A549 (cell line): ENCODE measurements at regions not wholly inside any gene's neighbourhood (a gene's known extent, or its start where the extent isn't known, plus 50 kb on each side); places are given as distances from the start of the nearest gene placed in this dataset.

Experiments
- CTCF ChIP-seq: fragments of >200 bp; sonication (Bioruptor Twin); formaldehyde crosslinking; IDR thresholded peaks from 3 replicates; pipeline ENCODE4 v1.5.1; 2016
- ELK1 ChIP-seq: fragments of 150-350 bp; IDR thresholded peaks from 2 replicates; pipeline ENCODE4 v1.6.1; 2014; ENCODE audit warnings: low read depth, mild to moderate bottlenecking, low read length
- MAFK ChIP-seq: fragments of 450-650 bp; IDR thresholded peaks from 2 replicates; pipeline ENCODE4 v1.6.1; 2014; ENCODE audit not compliant: partially characterized antibody
- SMC3 ChIP-seq: fragments of >200 bp; sonication (Bioruptor Twin); formaldehyde crosslinking; IDR thresholded peaks from 3 replicates; pipeline ENCODE4 v1.6.1; 2018; ENCODE audit warnings: inconsistent platforms

- TF ChIP-seq CTCF (no peak), ELK1 (no peak), SMC3 (no peak), MAFK (no peak)
These were observed 228.7 kb upstream of the ANKRD50 start for GRCh38 chr4:124941267-124941666.
